GM21367 (cell line): ENCODE measurements at regions not wholly inside any gene's neighbourhood (a gene's known extent, or its start where the extent isn't known, plus 50 kb on each side); places are given as distances from the start of the nearest gene placed in this dataset.

ENCODE experiments used
- ATAC-seq: cut with Tn5 transposase; IDR thresholded peaks from one replicate; pipeline ENCODE4 v1.9.1; 2021; ENCODE audit not compliant: unreplicated experiment

DNA sequence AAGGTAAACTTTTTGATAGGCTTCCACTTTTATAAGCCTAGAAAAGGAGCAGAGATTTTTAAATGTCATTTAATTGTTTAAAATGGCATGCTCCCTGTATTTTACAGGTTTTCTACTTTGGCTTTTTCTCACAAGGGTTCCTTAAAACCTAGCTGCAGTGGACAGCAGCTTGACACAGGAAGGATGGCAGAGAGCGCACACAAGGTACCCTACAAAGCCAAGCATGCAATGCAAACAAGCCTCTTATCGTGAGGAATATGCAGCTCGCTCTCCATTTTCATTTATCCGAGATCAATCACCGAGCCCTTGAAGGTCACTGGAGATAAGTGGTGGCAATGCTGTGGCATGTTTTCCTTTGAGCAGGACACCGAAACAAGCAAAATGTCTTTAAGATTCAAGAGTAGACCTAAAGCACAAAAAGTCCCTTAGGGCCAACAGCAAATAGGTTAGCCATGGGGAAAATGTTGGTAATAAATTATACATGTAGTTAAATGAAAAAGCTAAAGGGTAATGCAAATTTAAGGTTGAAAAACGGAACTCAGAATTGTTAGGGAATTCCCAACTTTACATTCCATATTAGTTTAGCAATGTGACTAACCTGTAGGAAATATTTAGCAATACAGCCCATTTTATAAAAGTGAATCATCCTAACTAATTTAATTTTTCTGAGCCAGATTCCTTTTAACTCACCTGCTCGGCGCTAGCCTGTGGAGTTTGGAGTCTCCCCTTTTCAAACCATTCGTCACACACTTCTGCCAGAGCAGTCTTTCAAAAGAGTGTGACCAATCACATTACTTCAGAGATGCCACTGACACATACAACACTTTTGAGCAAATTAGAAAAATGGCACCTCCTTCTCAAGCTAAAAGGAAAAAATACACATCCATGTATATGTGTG, 337.9 kb upstream of the PKDCC start:
- ATAC-seq, result no peak

DNA sequence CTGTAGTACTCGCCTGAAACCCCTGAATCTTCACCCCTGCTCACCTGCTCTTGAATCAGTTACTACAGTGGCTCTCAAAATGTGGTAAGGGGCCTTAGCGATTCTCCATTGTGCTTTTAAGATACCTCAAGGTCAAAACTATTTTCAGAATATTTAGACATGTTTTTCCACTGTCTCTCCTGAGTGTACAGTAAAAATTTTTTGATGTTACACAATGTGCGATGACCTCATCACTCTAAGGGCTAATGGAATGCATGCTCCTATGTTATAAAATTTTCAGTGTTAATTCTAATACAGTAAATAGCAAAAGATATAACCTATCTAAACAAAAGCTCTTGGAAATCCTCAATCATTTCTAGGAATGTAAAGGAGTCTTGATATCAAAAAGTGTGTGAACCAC, 336.9 kb upstream of the PKDCC start:
- ATAC-seq, result no peak

DNA sequence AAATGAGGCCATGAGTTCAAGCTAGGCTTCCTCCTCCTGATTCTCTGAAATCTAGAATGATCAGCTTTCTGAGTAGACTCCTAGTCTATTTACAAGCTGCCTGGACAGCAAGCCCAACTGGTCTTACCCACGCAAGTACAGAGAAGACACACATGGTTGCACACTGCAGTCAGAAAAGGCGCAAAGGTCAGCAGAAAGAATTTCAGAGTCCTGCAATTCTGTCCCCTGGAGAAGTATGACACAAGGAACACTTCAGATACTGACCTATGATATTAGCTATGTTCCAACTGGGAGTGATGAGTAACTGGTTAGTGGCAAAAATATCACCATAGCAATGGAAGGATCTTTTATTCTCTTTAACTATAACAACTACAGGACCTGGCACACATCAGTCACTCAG, 336.1 kb upstream of the PKDCC start:
- no peak for ATAC-seq

DNA sequence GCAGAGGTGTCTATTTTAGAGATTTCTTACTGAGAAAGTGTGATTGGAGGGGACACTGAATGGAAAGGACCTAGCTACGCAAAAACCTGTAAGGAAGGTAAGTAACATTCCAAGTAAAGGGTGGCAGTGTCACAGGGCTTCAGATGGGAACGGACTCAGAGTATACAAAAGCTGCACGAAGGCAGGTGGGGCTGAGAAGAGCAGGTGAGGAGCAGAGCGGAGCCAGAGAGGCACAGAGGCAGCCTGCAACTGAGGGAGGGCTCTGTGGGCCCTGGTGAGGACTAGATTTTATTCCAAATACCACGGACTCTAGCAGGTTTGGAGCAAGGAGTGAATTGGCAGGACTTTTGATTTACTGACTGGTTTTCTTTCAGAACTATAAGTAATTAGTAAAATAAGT, 331.3 kb upstream of the PKDCC start:
- no peak for ATAC-seq

DNA sequence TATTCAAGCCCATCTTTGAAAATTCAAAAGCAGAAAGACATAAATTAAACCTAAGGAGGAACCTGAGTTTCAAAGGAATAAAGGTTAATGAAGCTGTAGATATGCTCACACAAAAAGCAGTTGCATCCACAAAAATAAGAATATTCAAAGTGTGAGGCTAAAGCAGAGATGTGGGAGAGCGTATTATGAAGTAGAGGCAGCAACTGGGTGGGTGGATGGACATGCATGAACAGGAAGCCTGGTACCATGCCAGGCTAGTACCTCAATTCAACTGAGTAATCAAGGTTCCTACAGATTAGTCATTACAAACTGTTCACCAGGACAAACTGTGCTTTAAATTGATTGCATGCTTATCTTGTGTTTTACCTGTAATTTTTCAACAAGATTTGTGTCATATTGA, 330.0 kb upstream of the PKDCC start:
- ATAC-seq, result no peak

DNA sequence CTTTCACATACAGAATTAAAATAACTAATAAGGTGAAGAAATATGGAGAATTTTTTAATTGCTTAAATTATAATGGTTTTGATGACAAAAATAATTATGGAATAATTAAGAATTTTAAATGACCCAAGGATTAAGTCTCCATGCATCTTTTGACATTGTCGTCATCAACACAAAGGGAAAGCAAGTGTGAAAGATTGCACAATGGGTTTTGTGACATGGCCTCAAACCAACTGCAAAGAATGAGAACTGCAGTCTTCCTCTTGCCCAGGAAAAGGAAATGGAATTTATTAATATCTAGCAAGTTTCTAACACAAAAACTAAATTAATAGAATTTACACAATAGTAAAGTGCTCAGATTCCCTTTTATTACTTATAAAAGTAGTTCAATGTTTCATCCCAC, 329.1 kb upstream of the PKDCC start:
- ATAC-seq, result no peak

DNA sequence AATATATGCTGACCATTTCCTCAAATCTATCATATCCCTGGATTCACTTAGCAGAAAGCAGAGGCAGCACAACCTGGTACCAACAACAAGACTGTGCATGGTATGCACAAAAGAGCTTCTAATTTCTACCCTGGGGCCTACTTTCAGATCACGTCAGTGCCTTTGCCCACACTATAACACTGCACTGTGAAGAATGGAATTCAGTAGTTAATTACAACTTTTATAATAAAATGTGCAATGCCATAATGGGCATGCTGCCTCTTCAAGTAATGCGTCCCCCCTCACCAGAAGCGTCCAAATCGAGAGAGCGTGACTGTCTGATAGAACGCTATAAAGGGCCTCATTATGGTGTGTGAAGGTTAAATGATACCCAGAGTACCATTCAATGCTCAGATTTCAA, 328.1 kb upstream of the PKDCC start:
- ATAC-seq, result no peak

DNA sequence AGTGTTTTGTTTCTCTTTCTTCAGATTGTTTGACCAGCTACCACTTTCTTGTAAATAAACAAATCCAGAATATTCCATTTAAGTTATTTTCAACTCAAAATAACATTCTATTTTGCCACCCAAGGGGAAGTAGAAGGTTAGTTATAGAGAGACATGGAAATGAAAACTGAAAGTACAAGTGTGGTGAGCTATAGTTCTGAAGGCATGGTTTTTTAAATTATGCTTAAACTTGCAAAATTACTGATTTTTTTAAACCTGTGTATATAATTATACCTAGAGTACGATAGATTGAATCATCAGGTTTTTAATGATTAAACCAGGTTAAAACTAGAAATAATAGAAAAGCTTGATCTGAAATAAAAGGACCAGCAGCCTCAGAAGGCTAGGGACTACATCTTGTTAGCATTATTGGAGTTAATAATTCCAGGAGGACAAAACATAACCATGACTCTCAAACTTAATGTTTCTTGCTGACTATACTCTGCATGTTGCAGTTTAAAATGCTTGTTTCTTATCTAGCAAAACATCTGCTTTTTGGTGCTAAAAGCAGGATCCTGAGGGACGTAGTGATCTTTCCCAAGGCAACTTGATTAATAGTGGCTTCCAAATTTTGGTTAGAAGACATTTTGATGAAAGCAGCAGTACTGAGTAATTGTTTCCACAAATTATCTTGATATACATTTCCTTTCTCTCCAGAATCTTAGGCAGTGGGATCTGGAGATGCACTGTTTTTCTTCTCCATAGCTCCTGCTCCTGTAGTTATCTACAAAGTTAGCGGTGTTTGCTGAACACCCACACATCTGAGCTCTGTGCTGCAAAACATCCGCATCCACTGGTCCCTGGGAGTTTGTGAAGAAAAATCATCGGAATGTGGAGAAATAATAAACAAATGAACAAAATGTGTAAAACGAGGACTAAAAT, 327.2 kb upstream of the PKDCC start:
- ATAC-seq, result peak; percentile 44

DNA sequence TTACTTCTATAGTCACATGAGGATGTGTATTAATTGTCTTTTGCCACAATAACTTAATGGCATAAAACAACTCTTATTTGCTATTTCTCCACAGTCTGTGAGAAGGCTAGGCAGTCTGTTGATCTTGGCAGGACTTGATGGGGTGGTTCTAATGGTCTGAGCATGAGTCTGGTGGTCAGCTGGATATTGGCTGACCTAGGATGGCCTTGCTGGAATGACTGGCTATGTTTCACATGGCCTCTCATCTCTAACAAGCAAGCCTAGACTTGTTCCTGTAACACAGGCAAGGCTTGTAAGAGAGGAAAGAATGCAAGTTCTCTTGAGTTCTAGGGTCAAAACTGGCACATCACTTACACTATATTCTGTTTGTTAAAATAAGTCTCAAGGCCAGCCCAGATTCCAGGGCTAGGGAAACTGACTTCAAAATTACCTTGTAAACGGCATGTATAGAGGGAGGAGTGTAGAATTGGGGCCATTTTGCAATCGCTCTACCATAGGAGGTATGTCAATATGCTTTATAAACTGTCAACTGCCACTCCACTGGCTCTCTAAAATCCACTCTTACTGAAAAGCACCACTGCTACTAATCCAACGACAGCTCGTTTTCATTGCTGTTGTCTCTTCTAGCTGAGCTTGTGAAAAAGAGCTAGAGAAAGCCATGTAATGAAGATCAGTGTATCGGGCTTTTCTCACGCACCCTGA, 325.0 kb upstream of the PKDCC start:
- no peak for ATAC-seq

DNA sequence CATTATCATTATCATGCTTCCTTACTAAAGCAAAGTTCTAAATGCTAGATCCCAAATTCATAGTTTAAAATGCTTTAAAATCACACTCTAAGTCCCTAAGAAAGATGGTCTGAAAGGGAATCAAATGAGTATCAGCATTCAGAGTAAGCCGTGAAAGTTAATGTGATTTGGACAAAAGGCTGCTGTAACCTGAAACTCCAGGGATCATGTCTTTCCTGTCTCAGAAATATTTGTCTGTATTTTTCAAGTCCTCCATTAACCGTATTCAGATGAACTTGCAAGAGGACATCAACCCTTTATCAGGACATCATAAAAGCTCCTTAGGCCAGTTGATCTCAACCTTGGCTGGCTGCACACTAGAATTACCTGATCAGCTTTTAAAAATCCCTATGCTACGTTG, 324.3 kb upstream of the PKDCC start:
- ATAC-seq, result no peak

DNA sequence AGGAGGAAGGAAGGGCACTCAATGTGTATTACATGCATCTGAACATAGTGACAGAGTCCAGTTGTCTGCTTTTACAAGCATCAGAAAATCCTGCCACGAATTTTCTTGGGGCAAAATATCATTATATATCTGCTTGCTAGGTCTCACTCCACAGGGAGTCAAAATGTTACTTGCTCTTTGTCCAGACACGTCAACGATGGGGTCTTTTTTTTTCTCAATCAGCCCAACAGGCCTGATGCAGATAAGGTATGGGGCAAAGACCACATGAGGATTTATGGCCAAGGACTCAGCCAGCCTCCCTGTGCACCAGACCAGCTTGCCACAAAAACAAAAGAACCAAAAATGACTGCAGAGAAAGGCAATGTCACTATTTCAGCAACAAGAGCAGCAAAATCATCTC, 323.4 kb upstream of the PKDCC start:
- no peak for ATAC-seq

DNA sequence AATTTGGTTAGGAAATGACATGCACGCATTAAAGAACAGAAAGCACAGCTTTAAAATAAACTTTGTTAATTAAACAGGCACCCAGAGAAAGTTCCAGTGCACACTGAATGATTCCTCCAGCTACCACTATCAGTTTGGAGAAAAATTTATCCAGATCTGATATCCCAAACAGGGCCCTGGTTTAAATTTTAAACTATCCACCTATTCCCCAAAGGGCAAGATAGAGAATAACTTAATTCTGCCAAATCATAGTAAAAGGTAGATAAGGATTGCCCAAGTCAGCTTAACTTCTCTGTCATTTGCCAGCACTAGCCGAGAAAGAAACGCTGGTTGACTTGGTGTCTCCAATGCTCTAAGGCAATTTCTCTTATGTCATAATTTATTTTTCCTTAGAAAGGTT, 321.9 kb upstream of the PKDCC start:
- no peak for ATAC-seq

DNA sequence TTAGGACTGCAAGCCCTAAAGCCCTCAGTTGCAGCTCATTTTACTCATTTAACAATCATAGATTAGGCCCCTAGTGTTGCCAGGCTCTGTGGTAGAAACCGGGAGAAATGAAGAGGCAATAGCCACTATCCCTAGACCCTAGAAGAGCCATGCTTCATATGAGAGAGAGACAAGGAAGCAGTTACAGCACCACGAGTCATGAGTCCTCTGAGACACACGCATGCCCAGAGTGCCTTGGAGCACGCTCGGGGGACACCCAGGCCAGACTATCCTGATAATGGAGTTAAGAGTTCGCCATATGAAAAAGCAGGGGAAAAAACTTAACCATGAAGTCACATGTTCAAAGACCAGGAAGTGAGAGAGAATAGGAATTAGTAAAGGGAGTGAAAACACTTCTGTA, 321.5 kb upstream of the PKDCC start:
- no peak for ATAC-seq

DNA sequence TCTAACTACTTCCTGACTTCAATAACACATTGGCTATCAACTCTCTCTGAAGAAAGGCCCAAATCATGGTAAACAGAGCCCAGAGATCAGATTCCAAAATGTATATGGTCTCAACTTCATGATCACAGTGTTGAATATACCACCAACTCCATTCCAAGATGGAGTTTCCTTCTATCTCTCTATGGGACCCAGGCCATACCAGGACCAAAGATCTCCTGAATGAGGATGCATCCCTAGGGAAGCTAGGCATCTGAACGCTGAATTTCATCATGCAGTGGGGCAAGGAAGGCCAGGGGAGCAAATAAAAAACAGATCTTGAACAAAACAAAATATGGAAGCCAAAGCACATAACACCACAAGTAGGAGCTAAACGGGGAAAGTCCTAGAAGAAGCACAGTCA, 320.7 kb upstream of the PKDCC start:
- no peak for ATAC-seq

DNA sequence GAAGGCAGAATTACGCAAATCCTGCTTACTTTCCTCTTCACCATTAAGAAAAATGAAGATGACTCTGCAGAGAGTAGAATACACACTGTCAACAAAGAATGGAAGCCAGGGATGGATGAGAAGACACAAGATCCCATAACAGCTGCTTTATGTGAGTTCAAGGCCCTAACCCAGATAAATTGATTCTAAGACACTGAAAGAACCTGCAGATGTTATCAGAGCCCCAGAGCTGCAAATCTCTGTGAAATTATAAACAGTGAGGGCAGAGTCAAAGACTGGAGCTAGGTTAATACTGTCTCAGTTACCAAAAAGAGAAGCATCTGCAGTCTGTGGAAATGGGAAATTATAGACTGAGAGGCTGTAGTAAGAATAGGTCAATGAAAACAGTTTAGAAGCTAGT, 320.1 kb upstream of the PKDCC start:
- ATAC-seq, result no peak

DNA sequence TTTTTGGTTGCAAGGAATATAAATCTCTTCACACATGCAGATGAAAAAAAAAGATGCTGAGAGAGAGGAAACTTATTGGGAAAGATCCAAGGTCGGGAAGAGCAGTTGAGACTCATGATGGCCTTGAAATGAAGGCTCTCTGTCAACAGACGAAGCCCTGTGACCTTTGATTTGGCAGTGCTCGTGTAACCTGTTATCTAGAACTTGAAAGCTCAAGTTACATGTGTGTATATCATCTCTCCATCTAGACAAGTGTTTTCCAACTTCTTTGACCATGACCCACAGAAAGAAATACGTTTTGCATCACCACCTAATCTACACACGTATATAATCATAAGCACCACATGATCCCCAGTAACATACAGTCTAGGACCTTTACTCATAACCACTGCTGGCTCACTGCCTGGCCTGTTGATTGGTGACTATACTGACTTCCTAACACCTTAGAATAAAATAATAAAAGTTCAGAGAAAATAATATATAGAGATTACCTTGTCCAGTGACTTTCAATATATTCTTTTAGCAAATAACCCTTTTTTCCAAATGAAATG, 319.0 kb upstream of the PKDCC start:
- no peak for ATAC-seq

DNA sequence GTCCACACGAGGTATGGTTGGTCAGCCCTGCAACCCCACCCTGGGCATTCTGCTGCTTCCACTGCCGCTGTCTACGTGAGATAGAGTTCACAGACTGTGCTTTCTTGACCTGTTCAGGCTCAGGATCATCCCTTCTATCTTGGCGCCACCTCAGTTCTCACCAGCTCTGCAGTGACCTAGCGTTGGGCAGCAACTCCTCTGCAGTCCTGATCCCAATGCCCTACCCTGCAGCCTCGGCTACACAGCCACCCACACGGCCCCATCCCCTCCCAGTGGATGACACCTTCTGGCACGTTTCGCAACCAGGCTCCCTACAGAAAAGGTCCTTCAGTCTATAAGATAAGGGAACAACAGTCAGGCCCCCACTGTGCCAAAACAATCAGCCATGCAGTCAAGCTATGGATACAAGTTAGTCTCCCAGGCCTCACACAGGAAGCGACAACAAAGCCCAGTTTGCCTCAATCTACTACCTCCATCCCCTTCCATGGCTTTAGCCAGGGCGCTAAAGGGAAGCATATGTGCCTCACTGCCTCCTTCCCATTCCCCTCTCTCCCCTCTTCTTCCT, 317.9 kb upstream of the PKDCC start:
- ATAC-seq, result no peak

DNA sequence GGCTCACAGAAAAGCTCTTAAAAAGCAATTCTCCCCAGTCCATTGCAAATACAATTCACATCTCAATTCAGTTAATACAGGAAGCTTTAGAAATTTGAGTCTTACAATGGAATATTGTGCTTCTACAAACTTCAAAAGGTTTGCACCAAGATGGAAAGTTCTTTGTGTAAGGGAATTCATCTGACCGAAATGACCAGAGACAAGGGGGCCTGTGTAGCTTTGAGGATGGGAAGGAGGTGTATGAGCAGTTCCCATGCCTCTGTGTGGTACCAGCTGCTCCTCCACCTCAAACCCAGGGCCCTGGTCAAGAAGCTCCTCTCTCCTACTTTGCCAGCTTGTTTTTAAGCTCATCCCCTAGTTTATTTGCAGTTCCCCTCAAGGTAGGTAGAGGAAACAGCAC, 312.8 kb upstream of the PKDCC start:
- no peak for ATAC-seq

DNA sequence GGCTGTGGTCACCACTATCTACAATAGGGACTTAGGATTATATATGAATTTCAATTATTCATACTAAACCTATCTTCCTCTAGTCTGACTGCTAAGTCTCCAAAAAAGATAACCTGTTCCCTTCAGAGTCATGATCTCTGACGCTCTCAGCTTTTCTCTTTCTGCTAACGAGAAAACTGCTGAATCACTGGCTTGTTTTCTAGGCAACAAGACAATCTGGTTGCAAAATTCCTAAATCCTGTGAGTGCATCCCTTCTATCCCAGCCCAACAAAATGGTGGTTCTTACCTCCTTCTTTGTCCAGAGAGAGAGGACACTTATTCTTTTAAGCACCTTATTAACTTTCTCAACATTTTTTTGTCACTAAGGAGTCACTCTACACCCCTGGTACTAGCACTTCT, 312.3 kb upstream of the PKDCC start:
- no peak for ATAC-seq

DNA sequence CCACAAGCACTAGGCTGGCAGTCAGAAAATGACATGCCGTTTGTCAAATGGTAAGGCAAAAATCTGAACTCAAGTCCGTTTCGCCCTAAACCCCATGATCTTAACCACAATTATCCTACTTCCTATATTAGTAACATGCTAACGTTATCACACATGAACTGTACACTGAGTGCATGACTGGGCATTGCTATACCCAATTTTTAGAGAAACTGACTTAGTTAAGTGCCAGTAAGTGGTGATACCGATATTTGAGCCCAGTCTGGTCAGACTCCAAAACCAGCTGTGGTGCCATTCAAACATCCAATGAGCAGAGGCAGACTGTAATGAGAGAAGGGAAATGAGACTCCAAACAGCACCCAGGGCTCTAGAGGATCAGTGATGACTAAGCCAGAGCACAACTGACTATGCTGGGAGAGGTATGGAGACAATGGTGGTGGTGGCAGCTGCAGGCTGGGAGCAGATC, 311.7 kb upstream of the PKDCC start:
- ATAC-seq, result peak; percentile 94

DNA sequence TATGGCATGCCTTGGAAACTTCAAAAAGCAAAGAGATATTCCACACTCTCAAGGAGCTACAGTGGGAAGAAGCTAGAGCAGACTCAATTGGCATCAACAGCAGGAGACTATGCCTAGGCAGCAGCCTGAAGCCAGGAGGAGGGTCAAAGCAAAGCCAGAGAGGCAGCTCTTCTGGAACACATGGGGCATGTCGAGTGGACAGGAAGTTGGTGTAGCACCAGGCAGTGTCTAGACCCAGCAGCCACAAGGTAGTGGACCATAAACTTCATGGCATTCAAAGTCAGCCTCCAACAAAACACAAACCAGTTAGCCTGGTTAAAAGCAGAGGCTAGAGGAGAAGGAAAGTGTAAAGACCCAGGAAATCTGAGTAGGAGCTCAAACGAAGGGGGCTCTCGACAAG, 311.2 kb upstream of the PKDCC start:
- ATAC-seq, result peak; percentile 38
